Kidney (tissue), 13 donors: ENCODE measurements at regions not wholly inside any gene's neighbourhood (a gene's known extent, or its start where the extent isn't known, plus 50 kb on each side); places are given as distances from the start of the nearest gene placed in this dataset.

Source experiments
- DNase-seq, 5 donors: peaks; one replicate each; pipeline ENCODE4 v3.0.0-alpha.2; 2013 to 2020
- FAIRE-seq: peaks from 2 replicates; lab custom pipeline; 2012; peaks lifted over from hg19 to GRCh38; lab: Jason Lieb, UNC
- H3K27ac ChIP-seq, 2 donors: one replicate each; pipeline ENCODE4 v1.7.0; 2013; ENCODE audit warnings: low read depth in 2 of 2, low read length in 2 of 2, inconsistent platforms in 1 of 2
- H3K27me3 ChIP-seq: one replicate; pipeline ENCODE4 v1.7.1; 2013; ENCODE audit warnings: low read length, inconsistent platforms; ENCODE audit not compliant: control insufficient read depth, insufficient read depth
- H3K36me3 ChIP-seq, 3 donors: one replicate each; pipeline versions ENCODE4 v1.7.0 to v1.7.1; 2013; ENCODE audit warnings: low read length in 3 of 3, control low read depth in 1 of 3, inconsistent platforms in 1 of 3; ENCODE audit not compliant: insufficient read depth in 3 of 3, control insufficient read depth in 2 of 3
- H3K4me1 ChIP-seq, 3 donors: one replicate each; pipeline versions ENCODE4 v1.7.0 to v1.7.1; 2013; ENCODE audit warnings: low read length in 3 of 3, inconsistent platforms in 1 of 3, low read depth in 1 of 3; ENCODE audit not compliant: control insufficient read depth in 2 of 3, insufficient read depth in 2 of 3
- H3K4me3 ChIP-seq, 3 donors: one replicate each; pipeline versions ENCODE4 v1.7.0 to v1.8.1; 2013; ENCODE audit warnings: low read length in 3 of 3, control low read depth in 1 of 3, inconsistent platforms in 1 of 3
- H3K9ac ChIP-seq, 3 donors: one replicate each; pipeline versions ENCODE4 v1.7.0 to v1.7.1; 2013; ENCODE audit warnings: low read length in 3 of 3, control low read depth in 1 of 3, inconsistent platforms in 1 of 3
- H3K9me3 ChIP-seq, 3 donors: one replicate each; pipeline versions ENCODE4 v1.7.0 to v1.7.1; 2013; ENCODE audit warnings: low read length in 3 of 3, control low read depth in 1 of 3, inconsistent platforms in 1 of 3; ENCODE audit not compliant: control insufficient read depth in 2 of 3, insufficient read depth in 1 of 3
- intact Hi-C: fragments of 100-400 bp; cut with DNase I; formaldehyde crosslinking; loops from one replicate; pipeline ENCODE4 v1.11.1; 2022
- TF ChIP-seq, protein P1 (sequence below): IDR thresholded peaks from 3 replicates; pipeline ENCODE4 v1.5.1; 2012; ENCODE audit warnings: mild to moderate bottlenecking, moderate library complexity, borderline replicate concordance; ENCODE audit not compliant: insufficient read depth; ENCODE audit errors: extremely low read depth
- donor health status: control.
- donor health status: control.
- donor health status: control.
- donor health status: control.
- donor health status: control.
- donor health status: DM: yes; HTN: yes; CAD: no.
- donor health status: Normal renal cell carcinoma (clear cell type).

DNA sequence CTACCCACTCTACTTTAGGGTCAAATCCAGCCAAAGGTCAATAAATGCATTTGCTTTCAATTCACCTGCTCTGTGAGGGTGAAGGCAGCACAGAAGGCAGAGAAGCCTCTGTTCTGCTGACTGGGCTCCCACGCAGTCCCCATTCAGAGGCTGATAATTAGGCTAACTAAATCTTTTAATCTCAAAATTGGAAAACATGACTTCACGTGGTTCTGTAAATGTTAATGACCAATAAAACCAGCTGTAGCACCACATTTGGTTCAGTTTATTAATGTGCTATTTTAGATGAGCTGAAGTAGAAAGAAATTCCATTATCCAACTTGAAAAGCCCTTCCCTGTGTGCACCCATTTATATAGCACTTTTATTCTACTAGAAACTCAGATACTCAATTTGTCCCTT is 310.6 kb downstream of the C1D start:
- intact Hi-C loops: no loop called here
- TF ChIP-seq, protein P1, sequence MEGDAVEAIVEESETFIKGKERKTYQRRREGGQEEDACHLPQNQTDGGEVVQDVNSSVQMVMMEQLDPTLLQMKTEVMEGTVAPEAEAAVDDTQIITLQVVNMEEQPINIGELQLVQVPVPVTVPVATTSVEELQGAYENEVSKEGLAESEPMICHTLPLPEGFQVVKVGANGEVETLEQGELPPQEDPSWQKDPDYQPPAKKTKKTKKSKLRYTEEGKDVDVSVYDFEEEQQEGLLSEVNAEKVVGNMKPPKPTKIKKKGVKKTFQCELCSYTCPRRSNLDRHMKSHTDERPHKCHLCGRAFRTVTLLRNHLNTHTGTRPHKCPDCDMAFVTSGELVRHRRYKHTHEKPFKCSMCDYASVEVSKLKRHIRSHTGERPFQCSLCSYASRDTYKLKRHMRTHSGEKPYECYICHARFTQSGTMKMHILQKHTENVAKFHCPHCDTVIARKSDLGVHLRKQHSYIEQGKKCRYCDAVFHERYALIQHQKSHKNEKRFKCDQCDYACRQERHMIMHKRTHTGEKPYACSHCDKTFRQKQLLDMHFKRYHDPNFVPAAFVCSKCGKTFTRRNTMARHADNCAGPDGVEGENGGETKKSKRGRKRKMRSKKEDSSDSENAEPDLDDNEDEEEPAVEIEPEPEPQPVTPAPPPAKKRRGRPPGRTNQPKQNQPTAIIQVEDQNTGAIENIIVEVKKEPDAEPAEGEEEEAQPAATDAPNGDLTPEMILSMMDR: no peak
- Histone ChIP-seq H3K4me3 (no peak overlapping the region), H3K27ac (no peak overlapping the region), H3K9me3 (no peaks in the 10 kb centered on the region), H3K27me3 (no peaks in the 10 kb centered on the region), H3K36me3 (no peaks in the 10 kb centered on the region), H3K4me1 (no peaks in the 10 kb centered on the region), H3K9ac (no peak overlapping the region)
- no peak for FAIRE-seq
- DNase-seq: no peak

DNA sequence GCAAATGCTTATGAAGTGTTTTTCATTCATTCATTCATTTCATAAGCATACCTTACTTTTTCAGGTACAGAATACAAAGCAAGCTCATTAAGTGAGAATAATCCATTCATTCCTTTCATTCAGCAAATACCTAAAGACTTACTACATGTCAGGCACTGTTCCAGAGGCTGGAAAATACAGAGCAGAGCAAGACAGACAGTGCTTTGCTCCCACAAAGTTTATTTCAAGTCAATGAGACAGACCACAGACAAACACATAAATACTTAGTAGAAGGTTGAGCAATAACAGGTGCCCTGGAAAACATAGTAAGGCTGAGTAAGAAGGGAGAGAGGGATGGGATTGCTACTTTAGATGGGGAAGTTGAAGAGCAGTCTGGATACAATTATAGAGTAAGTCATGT is 309.8 kb downstream of the C1D start:
- no peaks in the 10 kb centered on the region for H3K36me3 ChIP-seq
- H3K27me3 ChIP-seq: no peaks in the 10 kb centered on the region
- intact Hi-C loops: no loop called here
- H3K27ac ChIP-seq: no peak overlapping the region
- H3K4me3 ChIP-seq: no peak overlapping the region
- TF ChIP-seq, protein P1: no peak
- H3K9me3 ChIP-seq: no peaks in the 10 kb centered on the region
- no peaks in the 10 kb centered on the region for H3K4me1 ChIP-seq
- FAIRE-seq (no peak), DNase-seq (peak in 1 of 5 donors; percentile 33)
- H3K9ac ChIP-seq: no peak overlapping the region

DNA sequence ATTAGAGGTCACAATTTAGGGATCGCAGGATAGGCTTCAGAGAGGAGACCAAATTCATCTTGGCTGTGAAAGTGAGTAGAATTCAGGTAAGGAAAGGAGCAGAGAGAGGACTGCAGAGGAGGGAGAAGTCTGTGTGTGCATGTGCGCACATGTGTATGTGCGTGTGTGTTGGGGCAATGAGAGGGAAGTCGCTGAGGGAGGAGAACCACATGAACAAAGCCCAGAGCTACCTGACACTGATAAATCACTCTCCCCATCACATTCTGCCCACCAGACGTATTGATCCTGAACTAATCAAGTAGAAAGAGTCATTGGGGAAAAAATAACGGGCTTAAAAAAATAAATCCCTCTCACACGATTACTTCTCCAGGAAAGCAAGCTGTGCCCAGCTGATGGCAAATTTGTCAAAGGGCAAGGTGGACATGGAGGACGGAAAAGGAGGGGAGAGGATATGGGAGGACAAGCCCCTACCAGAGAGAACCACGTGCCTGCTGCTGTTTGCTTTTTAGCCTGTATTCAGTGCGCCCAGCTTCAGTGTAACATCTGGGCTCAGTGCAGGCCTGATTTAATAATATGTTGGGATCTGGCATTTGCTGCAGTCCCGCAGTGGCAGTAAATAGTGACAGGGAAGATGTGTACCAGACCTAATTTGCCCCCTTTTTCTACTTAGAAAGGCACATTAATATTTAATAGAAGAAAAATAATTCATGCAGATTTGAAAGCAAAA is 307.5 kb downstream of the C1D start:
- TF ChIP-seq, protein P1: no peak
- no peak for FAIRE-seq
- no peak overlapping the region for H3K4me3 ChIP-seq
- H3K9me3 ChIP-seq: no peaks in the 10 kb centered on the region
- H3K4me1 ChIP-seq: no peaks in the 10 kb centered on the region
- H3K27ac ChIP-seq: no peak overlapping the region
- DNase-seq: no peak
- H3K36me3 ChIP-seq: no peaks in the 10 kb centered on the region
- no peak overlapping the region for H3K9ac ChIP-seq
- no peaks in the 10 kb centered on the region for H3K27me3 ChIP-seq
- intact Hi-C loops: no loop called here

DNA sequence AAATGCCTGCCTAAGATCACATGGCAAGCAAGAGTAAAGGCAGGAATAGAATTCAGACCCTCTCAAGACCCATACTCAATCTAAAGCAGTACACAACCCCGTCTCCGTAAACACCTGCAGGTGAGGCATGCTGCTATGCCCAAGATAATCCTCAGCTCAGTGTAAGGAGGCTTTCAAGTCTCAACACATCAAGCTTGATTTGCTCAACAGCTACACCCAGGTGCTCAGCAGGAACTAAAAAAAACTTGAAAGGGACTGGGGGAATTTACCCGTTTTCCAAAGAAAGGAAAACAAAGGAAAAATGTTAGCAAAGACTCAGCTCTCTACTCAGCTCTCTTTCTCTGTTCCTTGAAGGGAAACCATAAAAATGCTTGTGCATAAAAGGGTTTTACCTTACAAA is 301.8 kb downstream of the C1D start:
- DNase-seq (no peak), FAIRE-seq (no peak)
- no peak overlapping the region for H3K27ac ChIP-seq
- no peaks in the 10 kb centered on the region for H3K27me3 ChIP-seq
- TF ChIP-seq, protein P1: no peak
- no peak overlapping the region for H3K4me3 ChIP-seq
- H3K9me3 ChIP-seq: no peaks in the 10 kb centered on the region
- intact Hi-C loops: no loop called here
- H3K36me3 ChIP-seq: no peaks in the 10 kb centered on the region
- no peaks in the 10 kb centered on the region for H3K4me1 ChIP-seq
- H3K9ac ChIP-seq: no peak overlapping the region
